H1 (cell line): ENCODE measurements at regions not wholly inside any gene's neighbourhood (a gene's known extent, or its start where the extent isn't known, plus 50 kb on each side); places are given as distances from the start of the nearest gene placed in this dataset.

Source experiments
- CTCF ChIA-PET: fragments of 300-600 bp; sonication (Branson Sonifier 250); formaldehyde crosslinking; loops from one replicate; lab custom pipeline; 2021; ENCODE audit not compliant: partially characterized antibody; lab: Charles Lee
- POLR2A ChIA-PET: fragments of 300-600 bp; sonication (Branson Sonifier 250); formaldehyde crosslinking; loops from one replicate; lab custom pipeline; 2021; ENCODE audit warnings: inconsistent platforms; ENCODE audit not compliant: partially characterized antibody; lab: Charles Lee
- DNase-seq, 2 experiments: peaks; one replicate each; pipeline versions ENCODE4 v3.0.0 to v3.0.0-alpha.2; 2010 to 2022; ENCODE audit warnings: low spot score in 2 of 2, low read depth in 1 of 2, mixed read lengths in 1 of 2
- FAIRE-seq: peaks from 2 replicates; lab custom pipeline; 2011; peaks lifted over from hg19 to GRCh38; lab: Jason Lieb, UNC
- H2AFZ ChIP-seq: 2 replicates; pipeline ENCODE4 v1.8.1; 2012; ENCODE audit warnings: low read length, inconsistent platforms
- H2AK5ac ChIP-seq: 2 replicates; pipeline ENCODE4 v1.6.1; 2013; ENCODE audit warnings: low read depth, low read length
- H2BK120ac ChIP-seq: replicated peaks from 2 replicates; pipeline ENCODE3; 2013; ENCODE audit warnings: low read depth, low read length, inconsistent platforms
- H2BK12ac ChIP-seq: 2 replicates; pipeline ENCODE4 v1.6.1; 2013; ENCODE audit warnings: low read depth, low read length
- H2BK15ac ChIP-seq: 2 replicates; pipeline ENCODE4 v1.6.1; 2013; ENCODE audit warnings: low read length
- H2BK20ac ChIP-seq: 2 replicates; pipeline ENCODE4 v1.6.1; 2013; ENCODE audit warnings: low read length
- H2BK5ac ChIP-seq: 2 replicates; pipeline ENCODE4 v1.6.1; 2013; ENCODE audit warnings: low read depth, low read length
- H3K14ac ChIP-seq: 2 replicates; pipeline ENCODE4 v1.6.1; 2013; ENCODE audit warnings: inconsistent platforms; ENCODE audit not compliant: insufficient read length
- H3K18ac ChIP-seq: 2 replicates; pipeline ENCODE4 v1.6.1; 2013; ENCODE audit warnings: low read length; ENCODE audit errors: extremely low read depth
- H3K23ac ChIP-seq: 2 replicates; pipeline ENCODE4 v1.6.1; 2013; ENCODE audit warnings: inconsistent platforms; ENCODE audit not compliant: insufficient read length
- H3K23me2 ChIP-seq: 2 replicates; pipeline ENCODE4 v1.6.1; 2013; ENCODE audit warnings: low read depth, low read length
- H3K27ac ChIP-seq: 2 replicates; pipeline ENCODE4 v1.6.1; 2011; ENCODE audit warnings: low read depth, low read length, inconsistent platforms
- H3K27me3 ChIP-seq, 4 experiments: replicated peaks in 1 of 4; 1 replicate in 1 of 4; 2 replicates in 3 of 4; pipeline versions ENCODE4 v1.6.1 to v1.8.1; 2011 to 2013; ENCODE audit warnings: low read length in 3 of 4, mild to moderate bottlenecking in 3 of 4, inconsistent platforms in 2 of 4, mixed read lengths in 2 of 4, moderate library complexity in 1 of 4; ENCODE audit not compliant: control insufficient read depth in 3 of 4, insufficient read depth in 3 of 4; ENCODE audit errors: extremely low read depth in 1 of 4
- H3K36me3 ChIP-seq, 4 experiments: 2 replicates each; pipeline versions ENCODE4 v1.6.1 to v1.8.1; 2011 to 2013; ENCODE audit warnings: mild to moderate bottlenecking in 4 of 4, low read length in 3 of 4, moderate library complexity in 2 of 4, control low read depth in 1 of 4, inconsistent platforms in 1 of 4; ENCODE audit not compliant: insufficient read depth in 4 of 4, control insufficient read depth in 2 of 4
- H3K4ac ChIP-seq: replicated peaks from 2 replicates; pipeline ENCODE3; 2013; ENCODE audit warnings: low read length, low read depth, mixed read lengths, inconsistent platforms; ENCODE audit not compliant: insufficient read length
- H3K4me1 ChIP-seq, 4 experiments: replicated peaks in 1 of 4; 1 replicate in 1 of 4; 2 replicates in 3 of 4; pipeline versions ENCODE4 v1.6.1 to v1.8.1; 2011 to 2013; ENCODE audit warnings: low read length in 3 of 4, inconsistent platforms in 2 of 4, mixed read lengths in 1 of 4; ENCODE audit not compliant: insufficient read depth in 4 of 4, control insufficient read depth in 3 of 4
- H3K4me2 ChIP-seq, 2 experiments: 2 replicates each; pipeline versions ENCODE4 v1.6.1 to v1.8.1; 2011 to 2013; ENCODE audit warnings: low read depth in 2 of 2, low read length in 2 of 2, control low read depth in 1 of 2, inconsistent platforms in 1 of 2, mild to moderate bottlenecking in 1 of 2; ENCODE audit not compliant: insufficient read depth in 1 of 2
- H3K4me3 ChIP-seq, 4 experiments: fragments of 200-600, 300-600 bp in 1 of 4; sonication (generic), shearing (Covaris generic), sonication (Bioruptor Twin) in 1 of 4; 2 replicates each; pipeline versions ENCODE4 v1.5.1 to v1.8.1; 2011 to 2016; ENCODE audit warnings: low read length in 4 of 4, low read depth in 3 of 4, control low read depth in 2 of 4, inconsistent platforms in 2 of 4, mild to moderate bottlenecking in 2 of 4, mixed read lengths in 1 of 4, moderate library complexity in 1 of 4; ENCODE audit not compliant: insufficient read depth in 2 of 4; ENCODE audit errors: extremely low read depth in 1 of 4
- H3K56ac ChIP-seq: replicated peaks from 2 replicates; pipeline ENCODE3; 2013; ENCODE audit warnings: low read depth, mild to moderate bottlenecking, mixed read lengths, low read length, inconsistent platforms; ENCODE audit not compliant: insufficient read length
- H3K79me1 ChIP-seq: 2 replicates; pipeline ENCODE4 v1.6.1; 2013; ENCODE audit warnings: low read depth, low read length, control low read depth
- H3K79me2 ChIP-seq, 2 experiments: 2 replicates each; pipeline versions ENCODE4 v1.6.1 to v1.8.1; 2012 to 2013; ENCODE audit warnings: low read length in 2 of 2, mild to moderate bottlenecking in 2 of 2, inconsistent platforms in 1 of 2; ENCODE audit not compliant: insufficient read depth in 2 of 2, control insufficient read depth in 1 of 2
- H3K9ac ChIP-seq, 4 experiments: replicated peaks in 1 of 4; 1 replicate in 1 of 4; 2 replicates in 3 of 4; pipeline versions ENCODE4 v1.6.1 to v1.8.1; 2011 to 2013; ENCODE audit warnings: low read depth in 3 of 4, low read length in 3 of 4, control low read depth in 2 of 4, mild to moderate bottlenecking in 2 of 4, moderate library complexity in 2 of 4, inconsistent platforms in 1 of 4; ENCODE audit errors: extremely low read depth in 1 of 4
- H3K9me3 ChIP-seq, 2 experiments: 2 replicates each; pipeline versions ENCODE4 v1.6.1 to v1.8.1; 2012 to 2013; ENCODE audit warnings: mild to moderate bottlenecking in 2 of 2, moderate library complexity in 2 of 2, control low read depth in 1 of 2, inconsistent platforms in 1 of 2, low read depth in 1 of 2, low read length in 1 of 2, mixed read lengths in 1 of 2; ENCODE audit not compliant: insufficient read depth in 2 of 2
- H4K20me1 ChIP-seq, 2 experiments: replicated peaks in 1 of 2; 2 replicates each; pipeline versions ENCODE3 to v1.8.1; 2011 to 2013; ENCODE audit warnings: inconsistent platforms in 2 of 2, low read length in 2 of 2, mild to moderate bottlenecking in 1 of 2; ENCODE audit not compliant: insufficient read depth in 2 of 2, control insufficient read depth in 1 of 2
- H4K5ac ChIP-seq: 2 replicates; pipeline ENCODE4 v1.6.1; 2013; ENCODE audit warnings: low read length, low read depth, mixed read lengths, inconsistent platforms; ENCODE audit not compliant: insufficient read length
- H4K8ac ChIP-seq: 2 replicates; pipeline ENCODE4 v1.8.0; 2013; ENCODE audit warnings: mild to moderate bottlenecking, moderate library complexity, low read length, inconsistent platforms; ENCODE audit not compliant: insufficient read depth; ENCODE audit errors: extremely low read depth
- H4K91ac ChIP-seq: replicated peaks from 2 replicates; pipeline ENCODE3; 2013; ENCODE audit warnings: low read length, mixed read lengths, inconsistent platforms; ENCODE audit not compliant: insufficient read length
- CHD7 ChIP-seq: fragments of 300-600 bp; sonication (generic); IDR thresholded peaks from 2 replicates; pipeline ENCODE4 v1.7.1; 2012; ENCODE audit warnings: low read length, moderate library complexity, mild to moderate bottlenecking, inconsistent platforms; ENCODE audit not compliant: insufficient replicate concordance
- WGBS, 2 experiments: shearing (Covaris generic) in 1 of 2; methylation state at CpG; one replicate each; pipeline versions ENCODE4 v1.1.6 to v1.1.7; 2013 to 2015; ENCODE audit warnings: low lambda C conversion rate in 2 of 2, mixed read lengths in 2 of 2, inconsistent platforms in 1 of 2, low coverage in 1 of 2, missing lambda C conversion rate in 1 of 2; ENCODE audit not compliant: insufficient replicate concordance in 2 of 2, insufficient coverage in 1 of 2, insufficient read length in 1 of 2; ENCODE audit errors: extremely low coverage in 1 of 2, missing lambda C conversion rate in 1 of 2; 5-methylcytosine and 5-hydroxymethylcytosine counted together

GRCh38 chr11:37688456-37688855, 1090.4 kb upstream of the RAG2 start:
- Histone ChIP-seq H2BK120ac (no peak overlapping the region), H3K23me2 (no peaks in the 10 kb centered on the region), H3K36me3 (no peaks in the 10 kb centered on the region), H2AK5ac (no peak overlapping the region), H3K9me3 (0 out of 4 replicates have a peak, but pooled peaks cover 0 to under 1% of the 10 kb centered on the region in 2 experiments), H3K23ac (no peak overlapping the region), H3K79me1 (no peaks in the 10 kb centered on the region), H2BK20ac (no peak overlapping the region), H3K27me3 (no peaks in the 10 kb centered on the region), H3K4me3 (no peak overlapping the region), H3K27ac (no peak overlapping the region), H3K4ac (no peak overlapping the region), H4K5ac (no peak overlapping the region), H3K56ac (no peak overlapping the region), H4K91ac (no peak overlapping the region), H4K20me1 (no peaks in the 10 kb centered on the region), H3K4me2 (no peak overlapping the region), H2BK5ac (no peak overlapping the region), H3K14ac (no peak overlapping the region), H2AFZ (no peak overlapping the region), H3K79me2 (no peaks in the 10 kb centered on the region), H3K18ac (no peak overlapping the region), H4K8ac (no peak overlapping the region), H3K9ac (no peak overlapping the region), H2BK12ac (no peak overlapping the region), H2BK15ac (no peak overlapping the region), H3K4me1 (no peaks in the 10 kb centered on the region)
- no peak for FAIRE-seq
- DNase-seq = no peak
- WGBS, 2 experiments = 47% methylated on average over 2 of the region's 2 CpGs; no CpG with 5 or more reads in 1 of the 2 experiments
- ChIA-PET CTCF (no interaction called here), POLR2A (no interaction called here)
- no peak for TF ChIP-seq CHD7
